ENCODE measurements at regions not wholly inside any gene's neighbourhood (a gene's known extent, or its start where the extent isn't known, plus 50 kb on each side); places are given as distances from the start of the nearest gene placed in this dataset.

GRCh38 chr3:22122567-22122966 is 371.6 kb upstream of the ZNF385D start:
- Histone ChIP-seq H4K20me1 (ENCODE audit: insufficient read depth, low read length) (no peaks in the 10 kb centered on the region), H2AFZ (ENCODE audit: low read length) (no peak overlapping the region), H3K79me2 (ENCODE audit: insufficient read depth, low read length) (no peaks in the 10 kb centered on the region), H3K4me1 (ENCODE audit: insufficient read depth, low read length) (no peaks in the 10 kb centered on the region), H3K27me3 (ENCODE audit: insufficient read depth, low read length) (no peaks in the 10 kb centered on the region), H3K27ac (ENCODE audit: low read depth, low read length) (no peak overlapping the region), H3K4me3 (ENCODE audit: insufficient read depth, low read length) (no peak overlapping the region), H3K9me3 (ENCODE audit: low read depth, low read length) (no peaks in the 10 kb centered on the region), H3K4me2 (ENCODE audit: insufficient read depth, low read length) (no peak overlapping the region), H3K36me3 (ENCODE audit: insufficient read depth, low read length) (no peaks in the 10 kb centered on the region)
- TF ChIP-seq CTCF (IDR thresholded peaks at IDR 0.05; ENCODE audit: extremely low read depth, low read depth, low read length), result no peak
- no peak for DNase-seq (ENCODE audit: insufficient read length, low spot score, missing footprints)

GRCh38 chr3:22129101-22129500 is 378.1 kb upstream of the ZNF385D start:
- no peaks in the 10 kb centered on the region for H3K36me3 ChIP-seq (ENCODE audit: insufficient read depth, low read length)
- no peaks in the 10 kb centered on the region for H3K79me2 ChIP-seq (ENCODE audit: insufficient read depth, low read length)
- no peak overlapping the region for H3K4me2 ChIP-seq (ENCODE audit: insufficient read depth, low read length)
- DNase-seq (ENCODE audit: insufficient read length, low spot score, missing footprints), result no peak
- TF ChIP-seq CTCF (IDR thresholded peaks at IDR 0.05; ENCODE audit: extremely low read depth, low read depth, low read length), result no peak
- H4K20me1 ChIP-seq (ENCODE audit: insufficient read depth, low read length), result no peaks in the 10 kb centered on the region
- H3K4me3 ChIP-seq (ENCODE audit: insufficient read depth, low read length), result no peak overlapping the region
- H2AFZ ChIP-seq (ENCODE audit: low read length), result no peak overlapping the region
- H3K4me1 ChIP-seq (ENCODE audit: insufficient read depth, low read length), result no peaks in the 10 kb centered on the region
- no peak overlapping the region for H3K27ac ChIP-seq (ENCODE audit: low read depth, low read length)
- no peaks in the 10 kb centered on the region for H3K27me3 ChIP-seq (ENCODE audit: insufficient read depth, low read length)
- H3K9me3 ChIP-seq (ENCODE audit: low read depth, low read length), result peaks cover 2% of the 10 kb centered on the region

GRCh38 chr3:22141769-22142168 is 390.8 kb upstream of the ZNF385D start:
- Histone ChIP-seq H3K9me3 (ENCODE audit: low read depth, low read length) (no peaks in the 10 kb centered on the region), H3K4me2 (ENCODE audit: insufficient read depth, low read length) (no peak overlapping the region), H4K20me1 (ENCODE audit: insufficient read depth, low read length) (no peaks in the 10 kb centered on the region), H2AFZ (ENCODE audit: low read length) (no peak overlapping the region), H3K79me2 (ENCODE audit: insufficient read depth, low read length) (no peaks in the 10 kb centered on the region), H3K4me1 (ENCODE audit: insufficient read depth, low read length) (no peaks in the 10 kb centered on the region), H3K27ac (ENCODE audit: low read depth, low read length) (no peak overlapping the region), H3K36me3 (ENCODE audit: insufficient read depth, low read length) (no peaks in the 10 kb centered on the region), H3K27me3 (ENCODE audit: insufficient read depth, low read length) (no peaks in the 10 kb centered on the region), H3K4me3 (ENCODE audit: insufficient read depth, low read length) (no peak overlapping the region)
- TF ChIP-seq CTCF (IDR thresholded peaks at IDR 0.05; ENCODE audit: extremely low read depth, low read depth, low read length), result no peak
- DNase-seq (ENCODE audit: insufficient read length, low spot score, missing footprints), result no peak

- H3K79me2 ChIP-seq (ENCODE audit: insufficient read depth, low read length), result no peaks in the 10 kb centered on the region
- no peak for TF ChIP-seq CTCF (IDR thresholded peaks at IDR 0.05; ENCODE audit: extremely low read depth, low read depth, low read length)
Observed at GRCh38 chr3:22147161-22147560, 396.2 kb upstream of the ZNF385D start.

More at GRCh38 chr3:22147161-22147560, 396.2 kb upstream of the ZNF385D start:
- no peak for DNase-seq (ENCODE audit: insufficient read length, low spot score, missing footprints)
- Histone ChIP-seq H3K27ac (ENCODE audit: low read depth, low read length) (no peak overlapping the region), H2AFZ (ENCODE audit: low read length) (no peak overlapping the region), H3K27me3 (ENCODE audit: insufficient read depth, low read length) (no peaks in the 10 kb centered on the region), H3K4me1 (ENCODE audit: insufficient read depth, low read length) (no peaks in the 10 kb centered on the region), H3K4me2 (ENCODE audit: insufficient read depth, low read length) (no peak overlapping the region), H4K20me1 (ENCODE audit: insufficient read depth, low read length) (no peaks in the 10 kb centered on the region), H3K36me3 (ENCODE audit: insufficient read depth, low read length) (no peaks in the 10 kb centered on the region), H3K4me3 (ENCODE audit: insufficient read depth, low read length) (no peak overlapping the region), H3K9me3 (ENCODE audit: low read depth, low read length) (no peaks in the 10 kb centered on the region)
